ENCODE measurements at regions not wholly inside any gene's neighbourhood (a gene's known extent, or its start where the extent isn't known, plus 50 kb on each side); places are given as distances from the start of the nearest gene placed in this dataset.

- Histone ChIP-seq H3K9me3 (peaks cover 5% of the 10 kb centered on the region), H3K27me3 (replicated peaks; ENCODE audit: insufficient read depth) (no peaks in the 10 kb centered on the region), H3K4me3 (peak overlapping the region; percentile 55), H3K36me3 (no peaks in the 10 kb centered on the region), H3K27ac (peak overlapping the region; percentile 73 to 83), H3K4me1 (ENCODE audit: control insufficient read depth in 1 of 2, low read depth in 2 of 2) (peaks cover 6 to 15% of the 10 kb centered on the region in 2 donors)
- no peak for DNase-seq (ENCODE audit: low spot score)
- TF ChIP-seq, protein P1, sequence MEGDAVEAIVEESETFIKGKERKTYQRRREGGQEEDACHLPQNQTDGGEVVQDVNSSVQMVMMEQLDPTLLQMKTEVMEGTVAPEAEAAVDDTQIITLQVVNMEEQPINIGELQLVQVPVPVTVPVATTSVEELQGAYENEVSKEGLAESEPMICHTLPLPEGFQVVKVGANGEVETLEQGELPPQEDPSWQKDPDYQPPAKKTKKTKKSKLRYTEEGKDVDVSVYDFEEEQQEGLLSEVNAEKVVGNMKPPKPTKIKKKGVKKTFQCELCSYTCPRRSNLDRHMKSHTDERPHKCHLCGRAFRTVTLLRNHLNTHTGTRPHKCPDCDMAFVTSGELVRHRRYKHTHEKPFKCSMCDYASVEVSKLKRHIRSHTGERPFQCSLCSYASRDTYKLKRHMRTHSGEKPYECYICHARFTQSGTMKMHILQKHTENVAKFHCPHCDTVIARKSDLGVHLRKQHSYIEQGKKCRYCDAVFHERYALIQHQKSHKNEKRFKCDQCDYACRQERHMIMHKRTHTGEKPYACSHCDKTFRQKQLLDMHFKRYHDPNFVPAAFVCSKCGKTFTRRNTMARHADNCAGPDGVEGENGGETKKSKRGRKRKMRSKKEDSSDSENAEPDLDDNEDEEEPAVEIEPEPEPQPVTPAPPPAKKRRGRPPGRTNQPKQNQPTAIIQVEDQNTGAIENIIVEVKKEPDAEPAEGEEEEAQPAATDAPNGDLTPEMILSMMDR (IDR thresholded peaks at IDR 0.05): no peak
- no peak for ATAC-seq (ENCODE audit: insufficient number of reproducible peaks, low FRiP score, low read depth)
Measured at GRCh38 chr2:375270-375955, 87.5 kb upstream of the ALKAL2 start.

- no peaks in the 10 kb centered on the region for H3K9me3 ChIP-seq
- H3K4me3 ChIP-seq: no peak overlapping the region
- TF ChIP-seq, protein P1 (IDR thresholded peaks at IDR 0.05): no peak
- peaks cover 9 to 14% of the 10 kb centered on the region in 2 donors for H3K4me1 ChIP-seq (ENCODE audit: control insufficient read depth in 1 of 2, low read depth in 2 of 2)
- ATAC-seq (ENCODE audit: insufficient number of reproducible peaks, low FRiP score, low read depth): no peak
- H3K36me3 ChIP-seq: no peaks in the 10 kb centered on the region
- no peak for DNase-seq (ENCODE audit: low spot score)
- no peaks in the 10 kb centered on the region for H3K27me3 ChIP-seq (replicated peaks; ENCODE audit: insufficient read depth)
- H3K27ac ChIP-seq: no peak overlapping the region
Measured at GRCh38 chr2:368386-368785, 80.5 kb upstream of the ALKAL2 start.

DNA sequence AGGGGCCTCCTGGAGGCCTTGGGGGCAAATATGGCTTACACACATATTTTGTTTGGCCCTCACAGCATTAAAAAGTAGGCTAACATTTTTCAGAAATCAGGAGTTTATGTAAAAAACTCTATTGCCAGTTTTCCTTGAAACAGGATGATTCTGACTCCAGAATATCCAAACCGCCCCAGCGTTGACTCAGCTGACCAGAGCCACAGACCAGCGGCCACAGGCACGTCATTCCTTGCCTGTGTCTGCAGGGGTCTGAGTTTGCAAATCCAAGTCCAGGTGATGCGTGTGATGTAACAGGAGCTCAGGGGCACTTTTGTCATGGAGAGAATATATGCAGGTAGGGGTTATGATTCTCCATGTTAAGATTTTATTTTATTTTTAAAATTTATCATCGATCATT, 79.4 kb upstream of the ALKAL2 start:
- ATAC-seq (ENCODE audit: insufficient number of reproducible peaks, low FRiP score, low read depth) (no peak), DNase-seq (ENCODE audit: low spot score) (no peak)
- Histone ChIP-seq H3K4me1 (ENCODE audit: control insufficient read depth in 1 of 2, low read depth in 2 of 2) (peaks cover 9 to 14% of the 10 kb centered on the region in 2 donors), H3K9me3 (no peaks in the 10 kb centered on the region), H3K4me3 (no peak overlapping the region), H3K36me3 (no peaks in the 10 kb centered on the region), H3K27me3 (replicated peaks; ENCODE audit: insufficient read depth) (no peaks in the 10 kb centered on the region), H3K27ac (peak overlapping the region; percentile 26 to 57)
- TF ChIP-seq, protein P1 (IDR thresholded peaks at IDR 0.05): no peak

DNA sequence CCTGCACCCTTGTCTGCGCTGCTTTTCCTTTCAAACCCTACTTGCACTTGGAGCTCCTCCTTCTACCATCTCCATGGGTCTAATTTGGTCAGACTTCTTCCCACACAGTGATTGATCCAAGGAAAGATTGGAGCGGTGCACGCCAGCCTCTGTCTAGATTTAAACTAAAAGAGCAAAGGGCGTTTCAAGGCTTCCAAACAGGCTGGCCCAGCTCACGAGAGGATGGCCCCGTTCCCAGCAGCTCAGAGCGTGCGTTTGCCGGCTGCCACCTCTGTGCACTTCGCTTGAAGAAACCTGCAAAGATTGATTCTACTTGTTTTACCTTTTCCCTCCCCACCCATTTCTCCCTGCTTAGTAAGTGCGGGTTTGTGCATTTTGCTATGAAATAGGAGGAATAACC, 78.8 kb upstream of the ALKAL2 start:
- H3K9me3 ChIP-seq: no peaks in the 10 kb centered on the region
- peaks cover 9 to 14% of the 10 kb centered on the region in 2 donors for H3K4me1 ChIP-seq (ENCODE audit: control insufficient read depth in 1 of 2, low read depth in 2 of 2)
- ATAC-seq (ENCODE audit: insufficient number of reproducible peaks, low FRiP score, low read depth): no peak
- H3K36me3 ChIP-seq: no peaks in the 10 kb centered on the region
- no peak for DNase-seq (ENCODE audit: low spot score)
- peak overlapping the region; percentile 26 to 57 for H3K27ac ChIP-seq
- TF ChIP-seq, protein P1 (IDR thresholded peaks at IDR 0.05): no peak
- H3K4me3 ChIP-seq: peak overlapping the region; percentile 24
- no peaks in the 10 kb centered on the region for H3K27me3 ChIP-seq (replicated peaks; ENCODE audit: insufficient read depth)

- H3K36me3 ChIP-seq: no peaks in the 10 kb centered on the region
- H3K27ac ChIP-seq: no peak overlapping the region
- DNase-seq (ENCODE audit: low spot score) (no peak), ATAC-seq (ENCODE audit: insufficient number of reproducible peaks, low FRiP score, low read depth) (no peak)
- H3K9me3 ChIP-seq: no peaks in the 10 kb centered on the region
- TF ChIP-seq, protein P1 (IDR thresholded peaks at IDR 0.05): no peak
- no peak overlapping the region for H3K4me3 ChIP-seq
- peaks cover 9 to 14% of the 10 kb centered on the region in 2 donors for H3K4me1 ChIP-seq (ENCODE audit: control insufficient read depth in 1 of 2, low read depth in 2 of 2)
- no peaks in the 10 kb centered on the region for H3K27me3 ChIP-seq (replicated peaks; ENCODE audit: insufficient read depth)
Measured at GRCh38 chr2:365367-366275, 77.7 kb upstream of the ALKAL2 start.
